ENCODE measurements at regions not wholly inside any gene's neighbourhood (a gene's known extent, or its start where the extent isn't known, plus 50 kb on each side); places are given as distances from the start of the nearest gene placed in this dataset.

- H3K9me3 ChIP-seq (ENCODE audit: low read depth, low read length), result no peaks in the 10 kb centered on the region
- no peak overlapping the region for H3K9ac ChIP-seq (ENCODE audit: insufficient read length)
- no peaks in the 10 kb centered on the region for H3K36me3 ChIP-seq (ENCODE audit: insufficient read depth, low read length)
Measured at GRCh38 chr9:38201844-38202243, 132.8 kb upstream of the SHB start.

GRCh38 chr9:38200431-38200830 lies 131.4 kb upstream of the SHB start:
- TF ChIP-seq EZH2 (IDR thresholded peaks at IDR 0.05) (no peak), POLR2AphosphoS5 (IDR thresholded peaks at IDR 0.05; ENCODE audit: borderline replicate concordance, low read depth, low read length) (no peak), FOXP2 (optimal IDR thresholded peaks at IDR 0.05; ENCODE audit: control extremely low read depth, extremely low read length, insufficient read depth) (no peak)
- H3K36me3 ChIP-seq (ENCODE audit: insufficient read depth, low read length), result no peaks in the 10 kb centered on the region
- no peak for DNase-seq (ENCODE audit: low read depth, low spot score)
- H3K9me3 ChIP-seq (ENCODE audit: low read depth, low read length), result no peaks in the 10 kb centered on the region
- H3K27ac ChIP-seq, result peak overlapping the region; percentile 7; the same call in 1 of the 2 replicates
- H3K9ac ChIP-seq (ENCODE audit: insufficient read length), result no peak overlapping the region
- no peak overlapping the region for H3K4me3 ChIP-seq

More at GRCh38 chr9:38201844-38202243, 132.8 kb upstream of the SHB start:
- TF ChIP-seq POLR2AphosphoS5 (IDR thresholded peaks at IDR 0.05; ENCODE audit: borderline replicate concordance, low read depth, low read length), result no peak
- no peak for TF ChIP-seq EZH2 (IDR thresholded peaks at IDR 0.05)
- TF ChIP-seq FOXP2 (optimal IDR thresholded peaks at IDR 0.05; ENCODE audit: control extremely low read depth, extremely low read length, insufficient read depth), result no peak
- DNase-seq (ENCODE audit: low read depth, low spot score), result no peak
- Histone ChIP-seq H3K27ac (no peak overlapping the region), H3K4me3 (no peak overlapping the region)

GRCh38 chr9:38198140-38198539 lies 129.1 kb upstream of the SHB start:
- TF ChIP-seq POLR2AphosphoS5 (IDR thresholded peaks at IDR 0.05; ENCODE audit: borderline replicate concordance, low read depth, low read length) (no peak), EZH2 (IDR thresholded peaks at IDR 0.05) (no peak), FOXP2 (optimal IDR thresholded peaks at IDR 0.05; ENCODE audit: control extremely low read depth, extremely low read length, insufficient read depth) (no peak)
- Histone ChIP-seq H3K36me3 (ENCODE audit: insufficient read depth, low read length) (no peaks in the 10 kb centered on the region), H3K9me3 (ENCODE audit: low read depth, low read length) (no peaks in the 10 kb centered on the region), H3K27ac (no peak overlapping the region), H3K4me3 (no peak overlapping the region), H3K9ac (ENCODE audit: insufficient read length) (no peak overlapping the region)
- DNase-seq (ENCODE audit: low read depth, low spot score), result no peak

GRCh38 chr9:38196714-38197113 lies 127.7 kb upstream of the SHB start:
- no peak for DNase-seq (ENCODE audit: low read depth, low spot score)
- no peaks in the 10 kb centered on the region for H3K9me3 ChIP-seq (ENCODE audit: low read depth, low read length)
- peak overlapping the region; percentile 68 for H3K27ac ChIP-seq
- H3K9ac ChIP-seq (ENCODE audit: insufficient read length), result no peak overlapping the region
- no peaks in the 10 kb centered on the region for H3K36me3 ChIP-seq (ENCODE audit: insufficient read depth, low read length)
- TF ChIP-seq EZH2 (IDR thresholded peaks at IDR 0.05), result no peak
- no peak for TF ChIP-seq FOXP2 (optimal IDR thresholded peaks at IDR 0.05; ENCODE audit: control extremely low read depth, extremely low read length, insufficient read depth)
- no peak for TF ChIP-seq POLR2AphosphoS5 (IDR thresholded peaks at IDR 0.05; ENCODE audit: borderline replicate concordance, low read depth, low read length)
- peak overlapping the region; percentile 66 for H3K4me3 ChIP-seq

GRCh38 chr9:38195737-38196161 lies 126.7 kb upstream of the SHB start:
- no peak for TF ChIP-seq EZH2 (IDR thresholded peaks at IDR 0.05)
- TF ChIP-seq POLR2AphosphoS5 (IDR thresholded peaks at IDR 0.05; ENCODE audit: borderline replicate concordance, low read depth, low read length), result no peak
- no peak for TF ChIP-seq FOXP2 (optimal IDR thresholded peaks at IDR 0.05; ENCODE audit: control extremely low read depth, extremely low read length, insufficient read depth)
- no peak for DNase-seq (ENCODE audit: low read depth, low spot score)
- H3K27ac ChIP-seq, result no peak overlapping the region
- no peak overlapping the region for H3K4me3 ChIP-seq
- no peaks in the 10 kb centered on the region for H3K36me3 ChIP-seq (ENCODE audit: insufficient read depth, low read length)
- H3K9ac ChIP-seq (ENCODE audit: insufficient read length), result no peak overlapping the region
- no peaks in the 10 kb centered on the region for H3K9me3 ChIP-seq (ENCODE audit: low read depth, low read length)

GRCh38 chr9:38194870-38195269 lies 125.8 kb upstream of the SHB start:
- no peak for DNase-seq (ENCODE audit: low read depth, low spot score)
- no peak overlapping the region for H3K9ac ChIP-seq (ENCODE audit: insufficient read length)

GRCh38 chr9:38192731-38193265 lies 123.8 kb upstream of the SHB start:
- Histone ChIP-seq H3K36me3 (ENCODE audit: insufficient read depth, low read length) (no peaks in the 10 kb centered on the region), H3K9ac (ENCODE audit: insufficient read length) (no peak overlapping the region), H3K9me3 (ENCODE audit: low read depth, low read length) (no peaks in the 10 kb centered on the region), H3K4me3 (no peak overlapping the region), H3K27ac (no peak overlapping the region)
- TF ChIP-seq EZH2 (IDR thresholded peaks at IDR 0.05) (no peak), POLR2AphosphoS5 (IDR thresholded peaks at IDR 0.05; ENCODE audit: borderline replicate concordance, low read depth, low read length) (no peak), FOXP2 (optimal IDR thresholded peaks at IDR 0.05; ENCODE audit: control extremely low read depth, extremely low read length, insufficient read depth) (no peak)
- no peak for DNase-seq (ENCODE audit: low read depth, low spot score)

More at GRCh38 chr9:38194870-38195269, 125.8 kb upstream of the SHB start:
- Histone ChIP-seq H3K27ac (no peak overlapping the region), H3K4me3 (no peak overlapping the region), H3K9me3 (ENCODE audit: low read depth, low read length) (no peaks in the 10 kb centered on the region), H3K36me3 (ENCODE audit: insufficient read depth, low read length) (no peaks in the 10 kb centered on the region)
- TF ChIP-seq EZH2 (IDR thresholded peaks at IDR 0.05) (no peak), POLR2AphosphoS5 (IDR thresholded peaks at IDR 0.05; ENCODE audit: borderline replicate concordance, low read depth, low read length) (no peak), FOXP2 (optimal IDR thresholded peaks at IDR 0.05; ENCODE audit: control extremely low read depth, extremely low read length, insufficient read depth) (no peak)

- TF ChIP-seq POLR2AphosphoS5 (IDR thresholded peaks at IDR 0.05; ENCODE audit: borderline replicate concordance, low read depth, low read length), result no peak
- no peak for TF ChIP-seq FOXP2 (optimal IDR thresholded peaks at IDR 0.05; ENCODE audit: control extremely low read depth, extremely low read length, insufficient read depth)
- TF ChIP-seq EZH2 (IDR thresholded peaks at IDR 0.05), result no peak
- Histone ChIP-seq H3K9me3 (ENCODE audit: low read depth, low read length) (no peaks in the 10 kb centered on the region), H3K9ac (ENCODE audit: insufficient read length) (no peak overlapping the region), H3K27ac (no peak overlapping the region), H3K36me3 (ENCODE audit: insufficient read depth, low read length) (no peaks in the 10 kb centered on the region), H3K4me3 (no peak overlapping the region)
- DNase-seq (ENCODE audit: low read depth, low spot score), result no peak
Measured at GRCh38 chr9:38186404-38187115, 117.5 kb upstream of the SHB start.

Data from SK-N-MC (cell line).